Caco-2 (cell line): ENCODE measurements at regions not wholly inside any gene's neighbourhood (a gene's known extent, or its start where the extent isn't known, plus 50 kb on each side); places are given as distances from the start of the nearest gene placed in this dataset.

Experiments
- BruUV-seq: library from RNA; stranded (reverse); fragments of 400-500 nt; replicated peaks from 2 replicates; lab custom pipeline; 2021; lab: Mats Ljungman, UMichigan
- CTCF ChIA-PET: fragments of 300-600 bp; sonication (Branson Sonifier 250); formaldehyde crosslinking; loops from one replicate; lab custom pipeline; 2022; ENCODE audit warnings: antibody characterized with exemption; lab: Charles Lee
- POLR2A ChIA-PET: fragments of 300-600 bp; sonication (Branson Sonifier 250); formaldehyde crosslinking; loops from one replicate; lab custom pipeline; 2022; ENCODE audit warnings: antibody characterized with exemption; lab: Charles Lee
- DNase-seq, 2 experiments: peaks; one replicate each; pipeline versions ENCODE4 v3.0.0 to v3.0.0-alpha.2; 2020 to 2022
- H3K27me3 ChIP-seq: replicated peaks from 2 replicates; pipeline ENCODE4 v1.6.0; 2011; ENCODE audit warnings: low read length; ENCODE audit not compliant: control insufficient read depth, insufficient read depth
- H3K36me3 ChIP-seq: 2 replicates; pipeline ENCODE4 v1.5.1; 2011; ENCODE audit warnings: low read length; ENCODE audit not compliant: control insufficient read depth, insufficient read depth
- H3K4me1 ChIP-seq: fragments of 250-450 bp; sonication (Bioruptor Pico); 2 replicates; pipeline ENCODE4 v1.5.1; 2020; ENCODE audit warnings: mild to moderate bottlenecking
- H3K4me3 ChIP-seq: 2 replicates; pipeline ENCODE4 v1.5.1; 2011; ENCODE audit warnings: low read depth, mild to moderate bottlenecking, control low read depth, low read length
- H3K9me3 ChIP-seq: fragments of 250-450 bp; sonication (Bioruptor Pico); 2 replicates; pipeline ENCODE4 v1.5.1; 2020; ENCODE audit warnings: mild to moderate bottlenecking, moderate library complexity
- H3K27ac Mint-ChIP-seq: one replicate; pipeline ENCODE4 v1.8.0; 2022; ENCODE audit warnings: mixed read lengths; ENCODE audit not compliant: unreplicated experiment
- H3K27me3 Mint-ChIP-seq: one replicate; pipeline ENCODE4 v1.8.0; 2022; ENCODE audit warnings: mixed read lengths; ENCODE audit not compliant: insufficient read depth, unreplicated experiment
- H3K36me3 Mint-ChIP-seq: one replicate; pipeline ENCODE4 v1.8.0; 2022; ENCODE audit warnings: mild to moderate bottlenecking, mixed read lengths; ENCODE audit not compliant: insufficient read depth, unreplicated experiment
- H3K4me1 Mint-ChIP-seq: one replicate; pipeline ENCODE4 v1.8.0; 2022; ENCODE audit warnings: low read depth, mixed read lengths; ENCODE audit not compliant: unreplicated experiment
- H3K4me3 Mint-ChIP-seq: one replicate; pipeline ENCODE4 v1.8.0; 2022; ENCODE audit warnings: mild to moderate bottlenecking, moderate library complexity, mixed read lengths; ENCODE audit not compliant: unreplicated experiment
- H3K9me3 Mint-ChIP-seq: one replicate; pipeline ENCODE4 v1.8.0; 2022; ENCODE audit warnings: mixed read lengths; ENCODE audit not compliant: unreplicated experiment
- intact Hi-C: fragments of 100-400 bp; cut with micrococcal nuclease; formaldehyde crosslinking; loops from one replicate; pipeline ENCODE4 v1.10.0; 2022; ENCODE audit not compliant: unreplicated experiment
- TF ChIP-seq, protein P1 (sequence below), 2 experiments: fragments of 200-600 bp in 1 of 2; IDR thresholded peaks; 1 replicate in 1 of 2; 2 replicates in 1 of 2; pipeline versions ENCODE4 v1.5.1 to v1.8.0; 2011 to 2022; ENCODE audit warnings: antibody characterized with exemption in 1 of 2, control low read depth in 1 of 2, inconsistent platforms in 1 of 2, low read depth in 1 of 2, low read length in 1 of 2, mild to moderate bottlenecking in 1 of 2, moderate library complexity in 1 of 2; ENCODE audit not compliant: insufficient read depth in 1 of 2, severe bottlenecking in 1 of 2, unreplicated experiment in 1 of 2

DNA sequence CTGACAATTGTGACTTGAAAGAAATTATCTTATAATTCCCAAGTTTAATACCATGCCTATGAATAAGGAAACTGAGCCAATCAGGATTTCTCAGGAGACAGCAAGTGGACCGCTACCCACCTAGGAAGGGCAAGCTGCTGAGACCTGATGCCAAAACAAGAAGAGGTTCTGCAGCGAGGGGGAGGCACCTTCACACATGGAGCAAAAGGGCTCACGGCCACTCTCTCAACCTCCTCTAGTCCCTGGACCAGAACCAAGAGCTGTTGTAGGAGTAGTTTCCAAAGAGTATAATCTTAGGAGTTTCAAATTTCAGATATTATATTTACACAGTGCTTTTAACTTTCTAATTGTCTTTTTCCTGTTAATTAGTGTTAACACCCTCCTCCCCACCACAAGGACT, 154.7 kb upstream of the ETAA1 start:
- Histone ChIP-seq H3K4me1 (no peaks in the 10 kb centered on the region), H3K4me3 (no peak overlapping the region), H3K36me3 (no peaks in the 10 kb centered on the region), H3K27me3 (no peaks in the 10 kb centered on the region), H3K9me3 (no peaks in the 10 kb centered on the region)
- Mint-ChIP-seq H3K36me3 (no peaks in the 10 kb centered on the region), H3K27ac (no peak overlapping the region), H3K27me3 (peaks cover 9% of the 10 kb centered on the region), H3K4me1 (no peaks in the 10 kb centered on the region), H3K9me3 (no peaks in the 10 kb centered on the region), H3K4me3 (no peak overlapping the region)
- intact Hi-C loops = no loop called here
- TF ChIP-seq, protein P1, sequence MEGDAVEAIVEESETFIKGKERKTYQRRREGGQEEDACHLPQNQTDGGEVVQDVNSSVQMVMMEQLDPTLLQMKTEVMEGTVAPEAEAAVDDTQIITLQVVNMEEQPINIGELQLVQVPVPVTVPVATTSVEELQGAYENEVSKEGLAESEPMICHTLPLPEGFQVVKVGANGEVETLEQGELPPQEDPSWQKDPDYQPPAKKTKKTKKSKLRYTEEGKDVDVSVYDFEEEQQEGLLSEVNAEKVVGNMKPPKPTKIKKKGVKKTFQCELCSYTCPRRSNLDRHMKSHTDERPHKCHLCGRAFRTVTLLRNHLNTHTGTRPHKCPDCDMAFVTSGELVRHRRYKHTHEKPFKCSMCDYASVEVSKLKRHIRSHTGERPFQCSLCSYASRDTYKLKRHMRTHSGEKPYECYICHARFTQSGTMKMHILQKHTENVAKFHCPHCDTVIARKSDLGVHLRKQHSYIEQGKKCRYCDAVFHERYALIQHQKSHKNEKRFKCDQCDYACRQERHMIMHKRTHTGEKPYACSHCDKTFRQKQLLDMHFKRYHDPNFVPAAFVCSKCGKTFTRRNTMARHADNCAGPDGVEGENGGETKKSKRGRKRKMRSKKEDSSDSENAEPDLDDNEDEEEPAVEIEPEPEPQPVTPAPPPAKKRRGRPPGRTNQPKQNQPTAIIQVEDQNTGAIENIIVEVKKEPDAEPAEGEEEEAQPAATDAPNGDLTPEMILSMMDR (IDR thresholded peaks at IDR 0.05; ENCODE audit: insufficient read depth in 1 of 2, low read depth in 1 of 2, low read length in 1 of 2, severe bottlenecking in 1 of 2, unreplicated experiment in 1 of 2) = no peak
- ChIA-PET POLR2A (no interaction called here), CTCF (no interaction called here)
- BruUV-seq = no TSS peak
- no peak for DNase-seq

DNA sequence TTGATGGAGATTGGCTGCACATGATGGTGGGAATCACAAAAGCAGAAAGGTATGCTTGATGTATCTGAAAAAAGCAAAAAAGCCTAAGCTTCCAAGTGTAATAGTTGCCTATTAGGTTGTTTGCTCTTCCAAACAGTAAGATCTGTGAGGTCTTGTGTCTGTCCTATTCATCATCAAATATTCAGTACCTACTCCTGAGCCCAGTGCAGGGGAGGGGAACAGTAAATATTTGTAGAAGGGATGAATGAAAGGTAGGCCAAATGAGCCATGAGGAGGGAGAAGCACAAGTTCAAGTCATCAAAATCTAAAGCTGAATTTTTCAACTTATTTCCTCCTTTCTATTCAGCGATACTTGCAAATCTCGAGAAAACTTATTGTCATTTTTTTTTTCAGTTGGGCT, 153.2 kb upstream of the ETAA1 start:
- Histone ChIP-seq H3K9me3 (no peaks in the 10 kb centered on the region), H3K4me3 (no peak overlapping the region), H3K36me3 (no peaks in the 10 kb centered on the region), H3K4me1 (no peaks in the 10 kb centered on the region), H3K27me3 (no peaks in the 10 kb centered on the region)
- Mint-ChIP-seq H3K36me3 (no peaks in the 10 kb centered on the region), H3K4me3 (no peak overlapping the region), H3K27ac (no peak overlapping the region), H3K27me3 (peaks cover 9% of the 10 kb centered on the region), H3K4me1 (no peaks in the 10 kb centered on the region), H3K9me3 (no peaks in the 10 kb centered on the region)
- intact Hi-C loops = no loop called here
- BruUV-seq = no TSS peak
- POLR2A ChIA-PET = no interaction called here
- DNase-seq = no peak
- TF ChIP-seq, protein P1 (IDR thresholded peaks at IDR 0.05; ENCODE audit: insufficient read depth in 1 of 2, low read depth in 1 of 2, low read length in 1 of 2, severe bottlenecking in 1 of 2, unreplicated experiment in 1 of 2) = no peak
- CTCF ChIA-PET = no interaction called here

DNA sequence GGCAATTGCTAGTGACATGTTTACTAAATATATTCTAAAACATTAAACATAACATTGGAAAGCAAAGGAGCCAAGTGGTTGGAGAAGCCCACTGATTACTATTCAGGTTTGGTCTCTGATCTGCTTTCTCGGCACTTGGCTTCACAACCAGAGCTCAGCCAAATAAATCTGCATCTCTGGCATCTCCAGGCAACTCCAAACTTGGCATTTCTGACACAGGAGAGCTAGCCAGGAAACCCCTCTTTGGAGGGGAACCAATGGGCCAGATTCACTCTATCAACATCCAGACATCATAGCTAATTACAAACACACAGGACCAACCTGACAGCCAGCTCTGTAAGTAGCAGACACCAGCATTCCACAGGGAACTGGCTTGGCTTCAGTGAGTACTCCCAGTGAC, 150.3 kb upstream of the ETAA1 start:
- Mint-ChIP-seq H3K4me1 (no peaks in the 10 kb centered on the region), H3K27me3 (peaks cover 9% of the 10 kb centered on the region), H3K9me3 (no peaks in the 10 kb centered on the region), H3K27ac (no peak overlapping the region), H3K4me3 (no peak overlapping the region), H3K36me3 (no peaks in the 10 kb centered on the region)
- intact Hi-C loops = no loop called here
- BruUV-seq = no TSS peak
- Histone ChIP-seq H3K36me3 (no peaks in the 10 kb centered on the region), H3K27me3 (no peaks in the 10 kb centered on the region), H3K9me3 (no peaks in the 10 kb centered on the region), H3K4me3 (no peak overlapping the region), H3K4me1 (no peaks in the 10 kb centered on the region)
- TF ChIP-seq, protein P1 (IDR thresholded peaks at IDR 0.05; ENCODE audit: insufficient read depth in 1 of 2, low read depth in 1 of 2, low read length in 1 of 2, severe bottlenecking in 1 of 2, unreplicated experiment in 1 of 2) = no peak
- no peak for DNase-seq
- ChIA-PET POLR2A (no interaction called here), CTCF (no interaction called here)
